Left kidney (tissue), 1 donor: ENCODE measurements at regions not wholly inside any gene's neighbourhood (a gene's known extent, or its start where the extent isn't known, plus 50 kb on each side); places are given as distances from the start of the nearest gene placed in this dataset.
"Not testable (repeated sequence)": the region's sequence is repeated elsewhere in the genome, so short reads cannot be mapped to it uniquely, and the experiment has no call there.

Experiments used
- DNase-seq: peaks from one replicate; pipeline ENCODE4 v3.0.0-alpha.2; 2013

DNA sequence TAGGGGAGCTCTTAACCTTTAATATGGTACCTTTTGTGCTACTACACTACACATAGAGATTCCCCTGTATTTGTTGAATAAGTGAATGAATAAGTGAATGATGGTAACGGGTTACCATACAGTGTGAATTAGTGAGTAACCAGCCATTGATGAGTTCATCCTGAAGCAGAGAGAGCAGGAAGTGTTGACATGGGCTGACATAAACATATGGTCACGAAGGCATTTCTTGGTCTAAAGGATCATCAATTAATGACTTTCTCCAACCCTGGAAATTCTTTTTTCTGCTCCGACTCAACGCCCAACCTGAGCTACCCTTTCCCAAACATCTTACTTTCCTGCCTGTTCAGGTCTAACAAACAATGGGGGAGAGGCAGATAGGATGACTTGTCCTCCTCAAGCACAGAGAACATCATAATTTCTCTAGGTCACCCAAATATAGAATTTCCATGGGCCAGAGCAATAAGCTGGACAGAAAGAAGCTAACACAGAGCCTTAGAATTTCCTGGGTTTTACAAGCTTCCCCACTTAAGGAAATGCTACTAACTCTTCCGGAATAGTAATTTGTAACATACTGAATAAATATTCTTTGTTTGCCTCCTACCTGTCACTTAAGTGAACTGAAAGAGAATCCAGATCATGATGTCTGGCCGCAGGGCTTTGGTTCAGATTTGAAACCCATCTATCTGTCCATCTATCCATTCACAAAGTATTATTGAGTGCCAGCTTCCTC is 114.7 kb upstream of the NGF start:
- no peak for DNase-seq

DNA sequence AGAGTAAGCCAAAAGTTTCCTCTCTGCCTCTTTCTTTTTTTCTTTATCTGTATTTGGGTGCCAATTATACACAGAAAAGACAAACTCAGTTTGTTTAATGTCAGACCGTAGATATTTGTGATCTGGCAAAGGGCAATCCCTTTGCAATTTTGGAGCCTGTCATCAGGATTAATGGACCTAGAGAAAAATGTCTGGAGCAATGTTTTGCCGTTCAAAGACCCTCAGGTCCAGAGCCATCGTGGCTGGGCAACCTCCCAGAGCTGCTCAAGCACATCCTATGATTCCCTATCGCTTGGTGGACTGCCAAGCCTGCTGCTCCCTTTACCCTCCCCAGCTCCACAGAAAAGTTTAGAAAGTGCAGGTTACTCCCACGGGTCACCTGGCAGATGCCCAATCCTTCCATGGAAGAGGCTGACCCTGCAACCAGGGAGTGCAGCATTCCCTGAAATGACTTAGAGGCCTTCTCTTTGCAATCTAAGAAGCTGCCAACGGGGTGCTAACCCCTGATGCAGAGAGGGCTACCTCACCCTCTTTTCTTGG is 112.5 kb upstream of the NGF start:
- no peak for DNase-seq

DNA sequence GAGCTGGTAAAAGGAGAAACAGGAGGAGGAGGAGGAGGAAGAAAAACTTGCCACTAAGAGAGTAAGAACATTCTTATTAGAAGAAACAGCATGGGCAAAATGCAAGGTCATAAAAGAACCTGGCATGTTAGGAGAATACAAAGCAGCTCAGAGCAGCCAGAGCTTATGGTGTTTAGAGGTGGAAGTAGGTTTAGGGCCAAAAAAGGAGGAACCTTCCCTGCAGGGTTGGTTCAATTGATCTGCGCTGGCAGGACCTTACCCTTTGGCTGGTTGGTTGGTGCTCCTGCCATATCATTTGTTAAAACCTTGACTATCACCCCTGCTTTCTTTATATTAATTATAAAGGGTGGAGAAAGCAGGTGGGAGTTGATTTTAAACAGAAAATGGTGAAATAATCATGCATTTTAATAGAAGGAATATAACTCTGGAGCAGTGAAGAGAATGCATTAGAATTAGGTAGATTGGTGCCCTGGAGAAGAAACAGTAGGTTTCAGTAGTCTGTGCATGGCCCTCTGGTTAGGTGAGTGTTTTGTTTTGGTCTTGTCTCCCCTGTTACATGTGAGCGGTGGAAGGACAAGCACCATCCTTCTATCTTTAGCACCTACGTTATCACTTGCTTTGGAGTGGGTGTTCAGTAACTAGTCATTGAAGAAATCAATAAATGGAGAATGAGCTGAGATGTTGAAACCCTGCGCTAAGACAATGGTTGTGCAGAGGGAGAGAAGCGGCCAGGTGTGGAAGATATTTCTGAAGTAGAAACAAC is 110.4 kb upstream of the NGF start:
- no peak for DNase-seq

DNA sequence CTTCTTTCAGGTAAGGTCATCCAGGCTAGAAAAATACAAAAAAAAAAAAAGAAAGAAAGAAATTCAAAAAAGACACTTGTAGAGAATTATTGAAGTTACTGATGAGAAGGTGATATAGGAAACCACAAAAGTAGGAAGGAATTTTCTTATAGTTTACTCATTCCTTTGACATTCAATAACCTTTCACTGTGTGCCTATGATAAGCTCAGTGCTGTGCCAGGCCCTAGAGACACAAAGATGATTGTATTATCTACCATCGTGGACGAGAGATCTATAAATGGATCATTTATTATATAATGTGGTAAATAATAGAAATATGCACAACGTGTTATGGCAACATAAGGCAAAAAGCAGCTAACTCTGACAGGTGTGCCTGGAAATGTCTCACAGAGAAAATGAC is 109.6 kb upstream of the NGF start:
- DNase-seq = no peak

DNA sequence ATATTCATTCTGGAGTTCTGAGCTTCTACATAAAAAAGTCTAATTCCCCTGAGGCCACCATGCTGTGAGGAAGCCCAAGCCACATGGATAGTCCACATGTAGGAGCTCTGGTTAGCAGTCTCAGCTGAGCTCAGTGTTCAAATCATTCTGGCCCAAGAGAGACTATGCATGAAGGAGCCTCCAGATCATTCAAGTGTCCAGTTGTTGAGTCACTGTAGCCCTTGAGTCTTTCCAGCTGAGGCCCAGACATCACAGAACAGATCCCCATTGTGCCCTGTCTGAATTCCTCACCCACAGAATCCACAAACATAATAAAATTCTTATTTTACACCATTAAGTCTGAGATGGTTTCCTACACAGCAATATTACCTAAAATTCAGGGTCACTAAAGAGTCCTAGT is 107.0 kb upstream of the NGF start:
- DNase-seq = no peak

DNA sequence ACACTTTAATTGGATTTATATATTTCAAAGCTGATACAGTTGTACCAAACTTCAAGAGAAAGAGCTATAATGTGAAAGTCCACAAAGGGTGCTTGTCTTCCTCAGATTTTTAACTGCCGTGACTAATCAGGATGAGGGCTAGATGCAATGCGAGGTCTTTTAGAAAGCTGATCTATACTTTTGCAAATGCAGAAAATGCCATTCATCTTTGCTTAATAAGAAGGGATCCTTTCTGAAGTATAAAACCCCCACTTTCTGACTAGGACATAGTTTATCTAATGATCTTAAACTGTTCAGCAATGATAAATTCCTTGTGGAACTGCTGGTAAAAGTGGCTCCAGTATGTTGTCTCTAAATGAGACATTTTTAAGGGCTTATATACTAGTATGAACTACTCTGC is 102.7 kb upstream of the NGF start:
- no peak for DNase-seq

GRCh38 chr1:115439520-115439919 is 101.5 kb upstream of the NGF start:
- not testable (repeated sequence) for DNase-seq

GRCh38 chr1:115437196-115437595 is 99.1 kb upstream of the NGF start:
- no peak for DNase-seq

DNA sequence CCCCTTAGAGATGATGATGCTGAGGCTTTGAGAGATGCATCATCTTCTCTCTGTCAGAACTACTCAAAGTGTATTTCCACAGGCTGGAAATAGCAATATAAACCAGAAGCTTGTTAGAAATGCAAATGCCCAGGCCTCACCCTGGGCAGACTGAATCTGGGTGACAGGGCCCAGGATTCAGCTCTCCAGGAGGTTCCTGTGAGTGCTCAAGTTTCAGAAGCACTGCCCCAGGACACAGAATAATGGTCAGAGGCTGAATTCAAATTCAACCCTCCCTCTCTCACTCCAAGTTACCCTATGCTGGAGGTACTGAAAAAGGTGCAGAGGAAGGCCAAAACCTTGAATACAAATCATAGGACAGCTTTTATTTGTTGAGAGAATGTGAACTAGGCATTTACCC is 98.5 kb upstream of the NGF start:
- DNase-seq = no peak

GRCh38 chr1:115433483-115433882 is 95.4 kb upstream of the NGF start:
- no peak for DNase-seq

DNA sequence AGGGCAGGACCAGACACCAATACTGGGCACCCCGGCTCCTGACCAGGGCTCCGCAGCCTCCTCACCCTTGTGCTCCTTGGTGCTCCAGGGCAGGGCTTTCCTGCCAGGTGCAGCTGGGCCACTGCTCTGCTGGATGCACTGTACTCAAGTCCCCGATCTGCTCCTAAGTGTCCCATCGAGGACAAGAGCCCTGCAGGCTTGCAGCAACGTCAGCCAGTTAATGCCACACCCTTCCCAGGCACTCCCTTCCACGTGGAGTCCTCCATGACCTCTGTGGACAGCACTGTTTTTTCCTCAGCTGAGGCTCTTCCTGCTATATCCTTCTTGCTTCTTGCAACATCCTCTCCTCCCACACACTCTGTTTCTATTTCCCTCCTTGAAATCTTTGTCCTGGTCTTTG is 94.0 kb upstream of the NGF start:
- DNase-seq = no peak

DNA sequence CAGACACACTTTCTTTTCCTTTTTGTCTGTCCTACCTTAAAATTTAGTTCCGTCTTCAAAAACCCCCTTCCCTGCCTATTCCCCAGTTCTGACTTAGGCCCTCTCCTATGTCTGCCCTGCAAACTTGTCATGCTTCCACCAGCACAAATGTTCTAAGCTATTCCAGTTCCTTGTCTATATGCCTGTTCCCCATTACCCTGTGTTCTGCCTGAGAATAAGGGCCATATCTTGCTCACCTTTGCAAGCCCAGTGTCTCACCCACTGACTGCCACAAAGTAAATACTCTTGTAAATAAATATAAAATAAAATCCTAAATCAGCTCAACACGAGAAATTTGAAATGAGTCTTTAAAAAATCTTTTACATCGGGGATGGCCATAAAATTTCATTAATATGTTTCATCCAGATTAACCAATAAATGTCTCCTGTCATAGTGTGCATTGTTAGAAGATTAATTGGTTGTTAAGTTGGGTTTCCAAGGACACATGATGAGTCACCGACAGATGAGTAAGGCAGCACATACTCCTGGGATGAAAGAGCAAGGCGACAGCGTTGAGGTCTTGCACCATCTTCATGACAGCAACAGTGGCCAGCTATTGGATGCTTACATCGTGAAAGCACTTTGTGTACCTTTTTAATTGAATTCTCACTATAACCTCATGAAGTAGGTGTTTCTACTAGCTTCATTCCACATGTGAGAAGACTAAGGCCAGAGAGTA is 92.6 kb upstream of the NGF start:
- DNase-seq = no peak

- no peak for DNase-seq
These were observed 91.8 kb upstream of the NGF start for GRCh38 chr1:115429884-115430283.

DNA sequence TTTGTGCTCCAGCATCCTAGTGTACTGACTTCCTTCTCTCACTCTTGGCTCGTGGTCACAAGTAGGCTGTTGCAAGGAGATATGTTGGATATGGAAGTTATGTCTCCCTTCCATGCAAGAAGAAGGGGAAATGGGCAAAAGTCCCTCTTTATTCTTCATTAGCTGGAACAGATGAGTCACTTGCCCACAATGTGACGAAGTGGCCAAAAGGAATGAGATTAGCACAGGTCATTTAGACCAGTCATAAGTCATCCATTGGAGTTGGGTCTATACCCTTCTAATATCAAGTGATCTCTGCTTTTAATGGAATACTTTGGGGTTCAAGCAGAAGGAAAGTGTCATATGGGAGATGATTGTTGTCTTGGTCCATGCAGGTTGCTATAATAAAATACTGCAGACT is 91.2 kb upstream of the NGF start:
- DNase-seq = no peak

GRCh38 chr1:115428676-115429075 is 90.6 kb upstream of the NGF start:
- DNase-seq = no peak

- no peak for DNase-seq
These were observed 90.2 kb upstream of the NGF start for GRCh38 chr1:115428256-115428655.

DNA sequence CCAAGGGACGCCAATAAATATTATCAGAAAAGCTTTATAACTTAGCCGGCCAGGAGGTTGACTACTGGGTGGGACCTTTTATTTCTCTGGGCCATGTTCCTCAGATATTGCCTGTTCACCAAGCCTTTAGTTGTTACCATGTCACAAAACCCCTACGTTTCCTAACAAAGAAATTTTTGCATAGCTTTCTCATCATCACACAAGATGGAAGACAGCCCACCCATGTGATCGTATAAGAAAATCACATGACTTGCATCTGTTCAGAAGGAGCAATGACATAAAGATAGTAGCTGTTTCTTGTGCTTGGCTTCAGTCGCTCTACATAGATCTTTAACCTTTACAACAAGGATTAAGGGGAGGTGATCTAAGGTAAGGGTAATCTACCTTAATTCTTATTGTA is 88.9 kb upstream of the NGF start:
- no peak for DNase-seq

DNA sequence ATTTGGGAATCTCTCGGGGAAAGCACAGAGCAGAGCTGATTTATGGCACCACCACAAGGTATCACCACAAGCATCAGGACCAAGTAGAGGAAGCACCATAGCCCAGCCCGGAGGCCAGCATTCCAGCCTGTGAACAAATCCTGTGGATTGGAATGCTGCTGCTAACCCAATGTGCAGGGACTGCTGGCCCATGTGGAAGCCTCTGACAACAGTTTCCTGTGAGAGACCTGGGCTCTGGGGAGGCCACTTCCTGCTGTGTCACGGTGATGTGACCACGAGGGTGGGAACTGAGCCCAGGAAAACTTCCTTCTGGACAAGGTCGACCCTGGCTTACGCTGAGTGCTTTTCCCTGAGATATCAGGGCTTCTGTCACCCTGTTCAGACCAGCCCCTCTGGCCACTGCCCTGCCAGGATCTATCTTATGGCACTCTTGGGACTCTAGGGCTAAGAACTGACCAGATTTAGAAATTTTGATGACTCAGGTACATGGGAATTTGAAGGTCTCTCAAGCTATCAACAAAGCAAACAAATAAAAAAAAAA is 88.3 kb upstream of the NGF start:
- DNase-seq = peak; percentile 35

DNA sequence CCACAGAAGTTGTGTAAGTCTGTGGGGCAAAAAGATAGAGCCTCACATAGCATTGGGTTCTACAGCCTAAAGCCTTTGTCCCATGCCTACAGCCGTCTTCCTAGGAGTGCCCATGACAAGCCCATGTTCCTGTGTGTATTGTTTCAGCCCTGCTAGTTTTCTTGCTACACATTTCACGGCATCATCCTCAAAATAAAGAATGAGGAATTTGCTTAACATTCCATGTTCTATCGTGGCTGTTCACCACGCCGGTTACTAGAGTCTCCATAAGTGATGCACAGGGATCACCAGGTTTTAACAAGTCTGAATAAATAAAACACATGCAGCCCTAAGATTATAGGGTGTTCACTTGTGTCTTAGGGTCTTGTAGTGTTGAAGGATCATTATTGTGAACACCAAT is 87.4 kb upstream of the NGF start:
- DNase-seq = no peak

DNA sequence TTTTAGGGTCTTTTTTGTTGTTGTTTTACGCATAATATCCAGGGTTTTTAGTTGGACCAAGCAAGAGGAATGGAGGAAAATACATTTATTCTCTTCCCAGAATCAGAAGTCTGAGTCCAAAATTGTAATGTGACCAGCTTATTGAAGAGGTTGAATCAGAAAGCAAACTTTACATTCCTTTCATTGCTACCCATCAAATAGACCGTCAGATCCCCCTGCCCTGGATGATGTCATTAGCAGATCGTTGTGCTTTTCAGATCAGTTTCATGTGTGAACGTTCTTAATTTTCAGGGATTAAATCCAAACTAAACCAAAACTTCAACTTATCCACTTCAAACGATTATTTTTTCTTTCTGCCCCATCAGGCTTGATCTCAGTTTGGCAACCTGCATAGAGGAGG is 85.7 kb upstream of the NGF start:
- no peak for DNase-seq

DNA sequence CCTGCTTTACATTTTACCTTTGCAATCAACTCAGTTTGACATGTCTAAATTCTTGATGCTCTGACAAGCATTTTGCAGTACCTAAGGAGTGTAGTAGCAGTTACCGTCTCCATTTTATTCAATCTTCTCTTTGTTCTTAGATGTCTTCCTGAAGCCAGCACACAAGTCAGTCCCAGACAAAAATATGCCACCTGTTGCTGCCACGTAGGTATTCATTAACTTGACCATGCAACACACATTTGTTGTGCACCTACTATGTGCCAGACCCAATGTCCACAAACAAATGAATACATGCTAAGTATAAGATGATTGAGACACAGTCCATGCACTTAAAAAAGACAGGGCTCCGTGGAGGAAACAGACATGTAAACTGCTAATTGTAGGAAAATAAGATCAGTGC is 81.5 kb upstream of the NGF start:
- no peak for DNase-seq

DNA sequence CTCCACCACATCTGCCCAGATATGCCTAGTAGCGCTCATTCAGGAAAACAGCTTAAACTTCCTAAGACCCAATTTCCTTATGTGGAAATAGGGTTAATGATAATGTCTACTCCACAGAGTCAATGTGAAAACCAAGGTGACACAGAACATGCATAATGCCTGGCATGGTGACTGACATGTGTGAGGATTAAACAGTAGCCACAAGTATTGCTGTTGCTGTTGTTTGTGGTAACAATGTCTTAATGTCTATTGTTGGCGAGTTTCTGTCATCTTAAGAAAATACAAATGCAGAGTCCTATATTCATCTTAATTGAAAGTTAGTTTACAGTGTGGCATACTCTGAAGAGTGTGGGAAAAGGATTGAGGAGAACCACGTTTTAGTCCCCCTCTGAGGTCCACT is 75.6 kb upstream of the NGF start:
- no peak for DNase-seq

DNA sequence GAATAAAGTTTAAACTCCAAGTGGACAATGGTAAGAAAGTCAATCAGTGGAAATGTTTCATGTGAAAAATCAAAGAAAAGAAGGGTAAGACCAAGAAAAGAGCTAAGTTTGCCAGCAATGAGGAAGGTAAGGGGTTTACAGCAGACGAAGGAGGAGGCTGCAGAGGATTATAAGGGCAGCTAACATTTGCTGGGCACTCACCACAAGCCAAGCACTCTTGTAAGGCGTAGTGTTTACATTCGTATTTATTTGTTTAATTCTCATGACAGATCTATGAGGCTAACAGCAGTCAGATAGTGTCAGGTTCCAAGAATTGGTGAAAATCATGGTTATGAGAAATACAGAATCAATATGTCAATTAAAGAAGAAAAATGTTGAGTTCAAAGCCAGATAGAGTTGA is 75.2 kb upstream of the NGF start:
- DNase-seq = no peak
